HCT116 (cell line): ENCODE measurements at regions not wholly inside any gene's neighbourhood (a gene's known extent, or its start where the extent isn't known, plus 50 kb on each side); places are given as distances from the start of the nearest gene placed in this dataset.

ENCODE experiments used
- ATAC-seq: fragments of 200-7000 bp; cut with Tn5 transposase; 2 replicates; pipeline ENCODE4 v1.9.1; 2020; ENCODE audit warnings: mild to moderate bottlenecking, moderate library complexity
- BruUV-seq: library from RNA; stranded (reverse); fragments of 400-500 nt; replicated peaks from 2 replicates; lab custom pipeline; 2021; lab: Mats Ljungman, UMichigan
- CTCF ChIA-PET: fragments of 300-600 bp; sonication (Branson Sonifier 250); formaldehyde crosslinking; loops from one replicate; lab custom pipeline; 2021; ENCODE audit warnings: antibody characterized with exemption; lab: Charles Lee
- POLR2A ChIA-PET: fragments of 300-600, 350-600 bp; sonication (Branson Sonifier 250); formaldehyde crosslinking; loops from one replicate; lab custom pipeline; 2021; ENCODE audit warnings: antibody characterized with exemption; lab: Charles Lee
- RAD21 ChIA-PET, 2 experiments: fragments of 300-600 bp; sonication (Branson Sonifier 250); formaldehyde crosslinking; loops; one replicate each; lab custom pipeline; 2023; ENCODE audit warnings: low total read pairs in 2 of 2; ENCODE audit not compliant: uncharacterized antibody in 2 of 2, unreplicated experiment in 2 of 2, low non-redundant PET in 1 of 2; lab: Charles Lee
- DNase-seq: peaks from one replicate; pipeline ENCODE4 v3.0.0-alpha.2; 2010; ENCODE audit warnings: low read depth, low spot score
- H2AFZ ChIP-seq: fragments of 200-600 bp; shearing (Covaris generic), sonication (generic); 2 replicates; pipeline ENCODE4 v1.6.1; 2017; ENCODE audit warnings: low read depth, mixed run types, mixed read lengths, antibody characterized with exemption, low read length; ENCODE audit not compliant: poor library complexity, severe bottlenecking
- H3K27ac ChIP-seq: 2 replicates; pipeline ENCODE4 v1.5.1; 2012; ENCODE audit warnings: low read depth, low read length
- H3K27me3 ChIP-seq: fragments of 200-600 bp; sonication (generic); 2 replicates; pipeline ENCODE4 v1.6.1; 2016; ENCODE audit warnings: mixed run types, low read length, mixed read lengths; ENCODE audit not compliant: insufficient read depth
- H3K36me3 ChIP-seq, 2 experiments: fragments of 200-500 bp in 1 of 2; fragments of 200-600 bp in 1 of 2; sonication (Bioruptor generic) in 1 of 2; sonication (generic) in 1 of 2; 2 replicates each; pipeline versions ENCODE4 v1.5.1 to v1.6.1; 2014 to 2016; ENCODE audit warnings: low read length in 2 of 2, inconsistent platforms in 1 of 2, mixed read lengths in 1 of 2, mixed run types in 1 of 2; ENCODE audit not compliant: insufficient read depth in 2 of 2, control insufficient read depth in 1 of 2
- H3K4me1 ChIP-seq, 2 experiments: fragments of 200-600 bp in 1 of 2; sonication (generic) in 1 of 2; 2 replicates each; pipeline versions ENCODE4 v1.5.1 to v1.6.1; 2012 to 2017; ENCODE audit warnings: low read length in 2 of 2, inconsistent platforms in 1 of 2, mild to moderate bottlenecking in 1 of 2, mixed read lengths in 1 of 2, mixed run types in 1 of 2, moderate library complexity in 1 of 2; ENCODE audit not compliant: insufficient read depth in 2 of 2, control insufficient read depth in 1 of 2
- H3K4me2 ChIP-seq: fragments of 200-600 bp; sonication (generic); 2 replicates; pipeline ENCODE4 v1.6.1; 2017; ENCODE audit warnings: mixed run types, low read length, mixed read lengths
- H3K4me3 ChIP-seq, 2 experiments: fragments of 200-600 bp in 1 of 2; sonication (generic) in 1 of 2; replicated peaks in 1 of 2; 2 replicates each; pipeline ENCODE4 v1.5.1; 2011 to 2016; ENCODE audit warnings: low read length in 2 of 2, control low read depth in 1 of 2, low read depth in 1 of 2, mild to moderate bottlenecking in 1 of 2, mixed read lengths in 1 of 2, mixed run types in 1 of 2
- H3K79me2 ChIP-seq: fragments of 200-600 bp; sonication (generic); 2 replicates; pipeline ENCODE4 v1.6.1; 2017; ENCODE audit warnings: mild to moderate bottlenecking, mixed run types, low read length, moderate library complexity, mixed read lengths; ENCODE audit not compliant: insufficient read depth
- H3K9ac ChIP-seq: fragments of 200-600 bp; sonication (generic); 2 replicates; pipeline ENCODE4 v1.6.1; 2016; ENCODE audit warnings: low read length, mixed read lengths
- H3K9me2 ChIP-seq: fragments of 200-600 bp; sonication (generic), shearing (Covaris generic); 2 replicates; pipeline ENCODE4 v1.6.1; 2017; ENCODE audit warnings: mixed run types, mild to moderate bottlenecking, moderate library complexity; ENCODE audit not compliant: insufficient read depth
- H3K9me3 ChIP-seq, 2 experiments: fragments of 200-500 bp in 1 of 2; fragments of 200-600 bp in 1 of 2; sonication (Bioruptor generic) in 1 of 2; sonication (generic) in 1 of 2; 2 replicates each; pipeline ENCODE4 v1.6.1; 2014 to 2017; ENCODE audit warnings: low read length in 2 of 2, mixed read lengths in 2 of 2, inconsistent platforms in 1 of 2, low read depth in 1 of 2, mild to moderate bottlenecking in 1 of 2, mixed run types in 1 of 2, moderate library complexity in 1 of 2; ENCODE audit not compliant: control insufficient read depth in 1 of 2, insufficient read depth in 1 of 2
- H4K20me1 ChIP-seq: fragments of 200-600 bp; sonication (generic), shearing (Covaris generic); 2 replicates; pipeline ENCODE4 v1.6.1; 2017; ENCODE audit warnings: mixed run types, mild to moderate bottlenecking, moderate library complexity; ENCODE audit not compliant: insufficient read depth
- ATF3 ChIP-seq: IDR thresholded peaks from 2 replicates; pipeline ENCODE4 v1.6.1; 2012
- CEBPB ChIP-seq: IDR thresholded peaks from 2 replicates; pipeline ENCODE4 v1.6.1; 2012; ENCODE audit warnings: low read depth
- FOSL1 ChIP-seq: IDR thresholded peaks from 2 replicates; pipeline ENCODE4 v1.6.1; 2012; ENCODE audit warnings: low read depth
- JUND ChIP-seq: IDR thresholded peaks from 2 replicates; pipeline ENCODE4 v1.6.1; 2012
- POLR2AphosphoS5 ChIP-seq: IDR thresholded peaks from 2 replicates; pipeline ENCODE4 v1.6.1; 2011; ENCODE audit warnings: mild to moderate bottlenecking, low read depth, low read length, moderate library complexity
- REST ChIP-seq: IDR thresholded peaks from 2 replicates; pipeline ENCODE4 v1.6.1; 2012; ENCODE audit warnings: low read depth
- SIN3A ChIP-seq: IDR thresholded peaks from 2 replicates; pipeline ENCODE4 v1.6.1; 2012; ENCODE audit warnings: low read depth
- SRF ChIP-seq: IDR thresholded peaks from 2 replicates; pipeline ENCODE4 v1.6.1; 2012; ENCODE audit warnings: low read depth
- TCF7L2 ChIP-seq: IDR thresholded peaks from 2 replicates; pipeline ENCODE4 v1.7.0; 2011; ENCODE audit warnings: borderline replicate concordance, inconsistent platforms; ENCODE audit not compliant: insufficient read depth, insufficient read length; ENCODE audit errors: extremely low read depth
- YY1 ChIP-seq: IDR thresholded peaks from 2 replicates; pipeline ENCODE4 v1.6.1; 2011; ENCODE audit warnings: low read length, low read depth, moderate library complexity, mild to moderate bottlenecking; ENCODE audit not compliant: insufficient replicate concordance; ENCODE audit errors: extremely low read depth
- ZBTB33 ChIP-seq: IDR thresholded peaks from 2 replicates; pipeline ENCODE4 v1.6.1; 2011; ENCODE audit warnings: mild to moderate bottlenecking, low read length, moderate library complexity; ENCODE audit not compliant: insufficient replicate concordance; ENCODE audit errors: extremely low read depth
- ZNF274 ChIP-seq: fragments of 200-500 bp; sonication (Bioruptor generic); IDR thresholded peaks from 2 replicates; pipeline ENCODE4 v1.6.1; 2014; ENCODE audit warnings: mild to moderate bottlenecking, low read depth, low read length, inconsistent platforms
- intact Hi-C: fragments of 100-400 bp; cut with micrococcal nuclease; formaldehyde crosslinking; loops from 2 replicates; pipeline ENCODE4 v1.10.0; 2022

GRCh38 chr4:14023036-14023435 lies 395.5 kb upstream of the BOD1L1 start:
- H3K9me2 ChIP-seq = no peaks in the 10 kb centered on the region
- POLR2A ChIA-PET = no interaction called here
- no peak for ATAC-seq
- H3K79me2 ChIP-seq = no peaks in the 10 kb centered on the region
- intact Hi-C loops = no loop called here
- H4K20me1 ChIP-seq = no peaks in the 10 kb centered on the region
- no TSS peak for BruUV-seq
- RAD21 ChIA-PET = no interaction called here
- no peak overlapping the region for H3K9ac ChIP-seq
- no peak overlapping the region for H3K4me3 ChIP-seq
- H3K27ac ChIP-seq = no peak overlapping the region
- no peak for TF ChIP-seq ATF3
- TF ChIP-seq JUND = no peak
- no peak for TF ChIP-seq TCF7L2
- TF ChIP-seq ZBTB33 = no peak
- TF ChIP-seq SRF = no peak
- no peak for TF ChIP-seq FOSL1
- no peak for TF ChIP-seq REST
- no peak for TF ChIP-seq POLR2AphosphoS5
- TF ChIP-seq ZNF274 = no peak
- TF ChIP-seq CEBPB = no peak
- TF ChIP-seq YY1 = no peak
- no peak for TF ChIP-seq SIN3A
- TF ChIP-seq, all 23 proteins: peak for 0
- H3K4me1 ChIP-seq = no peaks in the 10 kb centered on the region
- H3K36me3 ChIP-seq = no peaks in the 10 kb centered on the region
- no peak for DNase-seq
- H2AFZ ChIP-seq = no peak overlapping the region
- H3K9me3 ChIP-seq = peaks cover 0 to 6% of the 10 kb centered on the region in 2 experiments; a peak in 1 of 4 replicates
- H3K4me2 ChIP-seq = no peak overlapping the region
- H3K27me3 ChIP-seq = no peaks in the 10 kb centered on the region
- CTCF ChIA-PET = no interaction called here
